ENCODE measurements at regions not wholly inside any gene's neighbourhood (a gene's known extent, or its start where the extent isn't known, plus 50 kb on each side); places are given as distances from the start of the nearest gene placed in this dataset.

- Histone ChIP-seq H3K27ac (ENCODE audit: low read length) (no peak overlapping the region), H3K4me1 (ENCODE audit: control insufficient read depth, insufficient read depth, low read length) (no peaks in the 10 kb centered on the region), H3K27me3 (ENCODE audit: control insufficient read depth, insufficient read depth) (no peaks in the 10 kb centered on the region), H3K4me3 (ENCODE audit: low read length) (no peak overlapping the region), H3K9me3 (ENCODE audit: control insufficient read depth, low read length) (no peaks in the 10 kb centered on the region)
- DNase-seq (no peak), ATAC-seq (no peak)
- intact Hi-C loops (cut with DNase I), result no loop called here
- 47% methylated on average over 3 of the region's 3 CpGs for WGBS
Observed at GRCh38 chr1:195590649-195591048, 1017.6 kb downstream of the KCNT2 start.

- H3K9me3 ChIP-seq (ENCODE audit: control insufficient read depth, low read length), result no peaks in the 10 kb centered on the region
- 65% methylated on average over 2 of the region's 2 CpGs for WGBS
Observed at GRCh38 chr1:195584870-195585624, 1023.2 kb downstream of the KCNT2 start.

GRCh38 chr1:195580988-195581387, 1027.3 kb downstream of the KCNT2 start:
- no peaks in the 10 kb centered on the region for H3K9me3 ChIP-seq (ENCODE audit: control insufficient read depth, low read length)
- no peaks in the 10 kb centered on the region for H3K27me3 ChIP-seq (ENCODE audit: control insufficient read depth, insufficient read depth)
- DNase-seq (no peak), ATAC-seq (no peak)
- WGBS, result 81% methylated on average over 2 of the region's 2 CpGs
- H3K4me1 ChIP-seq (ENCODE audit: control insufficient read depth, insufficient read depth, low read length), result no peaks in the 10 kb centered on the region
- no peak overlapping the region for H3K27ac ChIP-seq (ENCODE audit: low read length)
- intact Hi-C loops (cut with DNase I), result no loop called here
- no peak overlapping the region for H3K4me3 ChIP-seq (ENCODE audit: low read length)

More at GRCh38 chr1:195584870-195585624, 1023.2 kb downstream of the KCNT2 start:
- no peak for DNase-seq
- Histone ChIP-seq H3K4me3 (ENCODE audit: low read length) (no peak overlapping the region), H3K27ac (ENCODE audit: low read length) (no peak overlapping the region), H3K27me3 (ENCODE audit: control insufficient read depth, insufficient read depth) (no peaks in the 10 kb centered on the region), H3K4me1 (ENCODE audit: control insufficient read depth, insufficient read depth, low read length) (no peaks in the 10 kb centered on the region)
- no peak for ATAC-seq
- intact Hi-C loops (cut with DNase I), result no loop called here

- Histone ChIP-seq H3K27me3 (ENCODE audit: control insufficient read depth, insufficient read depth) (no peaks in the 10 kb centered on the region), H3K27ac (ENCODE audit: low read length) (no peak overlapping the region), H3K4me1 (ENCODE audit: control insufficient read depth, insufficient read depth, low read length) (no peaks in the 10 kb centered on the region), H3K4me3 (ENCODE audit: low read length) (no peak overlapping the region), H3K9me3 (ENCODE audit: control insufficient read depth, low read length) (no peaks in the 10 kb centered on the region)
- 34% methylated on average over 2 of the region's 2 CpGs for WGBS
- no peak for ATAC-seq
- intact Hi-C loops (cut with DNase I), result no loop called here
- no peak for DNase-seq
Observed at GRCh38 chr1:195577748-195578147, 1030.5 kb downstream of the KCNT2 start.

GRCh38 chr1:195576641-195577040, 1031.6 kb downstream of the KCNT2 start:
- Histone ChIP-seq H3K27ac (ENCODE audit: low read length) (no peak overlapping the region), H3K27me3 (ENCODE audit: control insufficient read depth, insufficient read depth) (no peaks in the 10 kb centered on the region), H3K9me3 (ENCODE audit: control insufficient read depth, low read length) (no peaks in the 10 kb centered on the region), H3K4me1 (ENCODE audit: control insufficient read depth, insufficient read depth, low read length) (no peaks in the 10 kb centered on the region), H3K4me3 (ENCODE audit: low read length) (no peak overlapping the region)
- ATAC-seq (no peak), DNase-seq (no peak)
- intact Hi-C loops (cut with DNase I), result no loop called here

- no peak overlapping the region for H3K27ac ChIP-seq (ENCODE audit: low read length)
- DNase-seq (no peak), ATAC-seq (no peak)
- no peak overlapping the region for H3K4me3 ChIP-seq (ENCODE audit: low read length)
- H3K4me1 ChIP-seq (ENCODE audit: control insufficient read depth, insufficient read depth, low read length), result no peaks in the 10 kb centered on the region
- H3K9me3 ChIP-seq (ENCODE audit: control insufficient read depth, low read length), result no peaks in the 10 kb centered on the region
- intact Hi-C loops (cut with DNase I), result no loop called here
- no peaks in the 10 kb centered on the region for H3K27me3 ChIP-seq (ENCODE audit: control insufficient read depth, insufficient read depth)
Observed at GRCh38 chr1:195574511-195574910, 1033.7 kb downstream of the KCNT2 start.

GRCh38 chr1:195569934-195570333, 1038.3 kb downstream of the KCNT2 start:
- DNase-seq, result no peak

GRCh38 chr1:195568389-195568788, 1039.9 kb downstream of the KCNT2 start:
- Histone ChIP-seq H3K4me1 (ENCODE audit: control insufficient read depth, insufficient read depth, low read length) (no peaks in the 10 kb centered on the region), H3K27me3 (ENCODE audit: control insufficient read depth, insufficient read depth) (no peaks in the 10 kb centered on the region), H3K27ac (ENCODE audit: low read length) (no peak overlapping the region), H3K9me3 (ENCODE audit: control insufficient read depth, low read length) (peaks cover 1% of the 10 kb centered on the region), H3K4me3 (ENCODE audit: low read length) (no peak overlapping the region)
- ATAC-seq, result no peak
- intact Hi-C loops (cut with DNase I), result no loop called here
- DNase-seq, result no peak

More at GRCh38 chr1:195569934-195570333, 1038.3 kb downstream of the KCNT2 start:
- intact Hi-C loops (cut with DNase I), result no loop called here
- Histone ChIP-seq H3K27me3 (ENCODE audit: control insufficient read depth, insufficient read depth) (no peaks in the 10 kb centered on the region), H3K27ac (ENCODE audit: low read length) (no peak overlapping the region), H3K4me3 (ENCODE audit: low read length) (no peak overlapping the region), H3K4me1 (ENCODE audit: control insufficient read depth, insufficient read depth, low read length) (no peaks in the 10 kb centered on the region), H3K9me3 (ENCODE audit: control insufficient read depth, low read length) (peaks cover 1% of the 10 kb centered on the region)
- ATAC-seq, result no peak
- 66% methylated on average over 3 of the region's 3 CpGs for WGBS

GRCh38 chr1:195562074-195562473, 1046.2 kb downstream of the KCNT2 start:
- no peak overlapping the region for H3K4me3 ChIP-seq (ENCODE audit: low read length)
- WGBS, result 93% methylated on average over 2 of the region's 2 CpGs

GRCh38 chr1:195550071-195550862, 1058.0 kb downstream of the KCNT2 start:
- Histone ChIP-seq H3K27ac (ENCODE audit: low read length) (no peak overlapping the region), H3K27me3 (ENCODE audit: control insufficient read depth, insufficient read depth) (no peaks in the 10 kb centered on the region), H3K4me1 (ENCODE audit: control insufficient read depth, insufficient read depth, low read length) (no peaks in the 10 kb centered on the region), H3K4me3 (ENCODE audit: low read length) (no peak overlapping the region), H3K9me3 (ENCODE audit: control insufficient read depth, low read length) (no peaks in the 10 kb centered on the region)
- intact Hi-C loops (cut with DNase I), result no loop called here
- DNase-seq (no peak), ATAC-seq (no peak)
- WGBS, result 86% methylated on average over 5 of the region's 5 CpGs

More at GRCh38 chr1:195562074-195562473, 1046.2 kb downstream of the KCNT2 start:
- intact Hi-C loops (cut with DNase I), result no loop called here
- ATAC-seq (no peak), DNase-seq (no peak)
- Histone ChIP-seq H3K27me3 (ENCODE audit: control insufficient read depth, insufficient read depth) (no peaks in the 10 kb centered on the region), H3K27ac (ENCODE audit: low read length) (no peak overlapping the region), H3K4me1 (ENCODE audit: control insufficient read depth, insufficient read depth, low read length) (no peaks in the 10 kb centered on the region), H3K9me3 (ENCODE audit: control insufficient read depth, low read length) (no peaks in the 10 kb centered on the region)

- DNase-seq (no peak), ATAC-seq (no peak)
- H3K27me3 ChIP-seq (ENCODE audit: control insufficient read depth, insufficient read depth), result no peaks in the 10 kb centered on the region
- WGBS, result 64% methylated on average over 2 of the region's 2 CpGs
- H3K4me1 ChIP-seq (ENCODE audit: control insufficient read depth, insufficient read depth, low read length), result no peaks in the 10 kb centered on the region
- H3K9me3 ChIP-seq (ENCODE audit: control insufficient read depth, low read length), result no peaks in the 10 kb centered on the region
- H3K4me3 ChIP-seq (ENCODE audit: low read length), result no peak overlapping the region
- no peak overlapping the region for H3K27ac ChIP-seq (ENCODE audit: low read length)
- intact Hi-C loops (cut with DNase I), result no loop called here
Observed at GRCh38 chr1:195530961-195531360, 1077.3 kb downstream of the KCNT2 start.
